CD4-positive, CD25-positive, alpha-beta regulatory T cell (primary cell): ENCODE measurements at regions not wholly inside any gene's neighbourhood (a gene's known extent, or its start where the extent isn't known, plus 50 kb on each side); places are given as distances from the start of the nearest gene placed in this dataset.

ENCODE experiments used
- ATAC-seq, 2 donors: fragments of 150-1000 bp; cut with Tn5 transposase; one replicate each; pipeline ENCODE4 v1.10.0; 2021; ENCODE audit warnings: low read depth in 2 of 2, moderate number of reproducible peaks in 2 of 2, moderate library complexity in 1 of 2
- DNase-seq, 3 donors: peaks; one replicate each; pipeline versions ENCODE4 v3.0.0 to v3.0.0-alpha.2; 2012 to 2022; ENCODE audit warnings: mixed read lengths in 1 of 3
- H3K27ac ChIP-seq: one replicate; pipeline ENCODE4 v1.7.0; 2013; ENCODE audit warnings: mild to moderate bottlenecking, low read length; ENCODE audit not compliant: insufficient read depth, poor library complexity, severe bottlenecking
- H3K27me3 ChIP-seq: one replicate; pipeline ENCODE4 v1.7.0; 2013; ENCODE audit warnings: low read length; ENCODE audit not compliant: control insufficient read depth, insufficient read depth
- H3K36me3 ChIP-seq: one replicate; pipeline ENCODE4 v1.7.0; 2013; ENCODE audit warnings: mild to moderate bottlenecking, low read length, moderate library complexity; ENCODE audit not compliant: control insufficient read depth, insufficient read depth
- H3K4me1 ChIP-seq: 2 replicates; pipeline ENCODE4 v1.7.0; 2013; ENCODE audit warnings: mild to moderate bottlenecking, low read length; ENCODE audit not compliant: insufficient read depth, control insufficient read depth, poor library complexity, severe bottlenecking
- H3K4me3 ChIP-seq: one replicate; pipeline ENCODE4 v1.7.0; 2013; ENCODE audit warnings: low read depth, mild to moderate bottlenecking, low read length, moderate library complexity
- H3K9me3 ChIP-seq, 2 experiments: 1 replicate in 1 of 2; 2 replicates in 1 of 2; pipeline ENCODE4 v1.7.0; 2013; ENCODE audit warnings: low read length in 2 of 2, mild to moderate bottlenecking in 1 of 2, moderate library complexity in 1 of 2; ENCODE audit not compliant: control insufficient read depth in 2 of 2
- H3K27ac Mint-ChIP-seq, 3 donors: one replicate each; pipeline ENCODE4 v1.8.0; 2020 to 2022; ENCODE audit warnings: mild to moderate bottlenecking in 3 of 3, mixed read lengths in 3 of 3, moderate library complexity in 2 of 3
- H3K27me3 Mint-ChIP-seq: one replicate; pipeline ENCODE4 v1.8.0; 2022; ENCODE audit warnings: mild to moderate bottlenecking, mixed read lengths
- H3K36me3 Mint-ChIP-seq: one replicate; pipeline ENCODE4 v1.8.0; 2020; ENCODE audit warnings: mixed read lengths
- H3K4me1 Mint-ChIP-seq, 4 donors: one replicate each; pipeline ENCODE4 v1.8.0; 2020 to 2022; ENCODE audit warnings: mixed read lengths in 4 of 4, mild to moderate bottlenecking in 1 of 4
- H3K4me3 Mint-ChIP-seq, 4 donors: one replicate each; pipeline ENCODE4 v1.8.0; 2020 to 2022; ENCODE audit warnings: mild to moderate bottlenecking in 4 of 4, mixed read lengths in 4 of 4, moderate library complexity in 3 of 4
- H3K9me3 Mint-ChIP-seq, 7 donors: one replicate each; pipeline ENCODE4 v1.8.0; 2020 to 2022; ENCODE audit warnings: mixed read lengths in 7 of 7, mild to moderate bottlenecking in 3 of 7, moderate library complexity in 2 of 7

DNA sequence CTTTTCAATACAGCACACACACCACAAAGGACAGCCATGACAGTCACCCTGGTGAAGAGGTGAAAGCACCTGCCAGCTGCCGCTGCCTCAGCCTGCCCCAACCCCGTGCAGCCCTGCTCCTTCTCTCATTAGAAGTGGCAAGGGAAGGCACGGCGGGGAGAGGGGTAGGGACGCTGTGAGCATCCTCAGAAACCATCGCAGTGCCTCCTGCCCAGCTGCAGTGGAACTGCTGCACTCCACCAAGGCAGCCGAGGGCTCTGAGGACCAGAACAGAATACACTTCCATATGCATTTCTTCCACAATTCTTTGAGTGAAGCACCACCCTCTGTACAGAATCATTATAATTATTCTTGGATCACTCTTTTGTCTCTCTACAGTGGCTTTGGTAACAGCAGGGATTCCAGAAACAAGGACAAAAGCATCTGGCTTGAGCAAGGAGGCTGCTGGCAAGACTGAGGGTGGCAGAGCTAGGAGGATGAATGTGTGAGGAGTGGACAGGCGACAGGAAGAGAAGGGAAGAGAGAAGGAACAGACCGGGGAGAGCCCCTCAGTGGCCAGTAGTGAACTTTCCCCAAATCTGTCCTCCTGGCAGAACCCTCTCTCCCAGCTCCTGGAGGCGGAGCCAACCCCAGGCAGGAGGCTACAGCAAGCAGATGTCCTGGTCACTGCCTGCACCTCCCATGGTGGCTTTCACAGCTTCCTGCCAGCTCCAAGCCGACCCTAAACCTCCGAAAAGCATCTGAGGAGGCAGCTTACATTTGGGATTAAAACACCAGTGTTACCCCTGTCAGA lies 73.2 kb downstream of the MTNR1A start:
- no peaks in the 10 kb centered on the region for H3K9me3 ChIP-seq
- Mint-ChIP-seq H3K36me3 (no peaks in the 10 kb centered on the region), H3K9me3 (peaks cover 0 to 8% (median 0%) of the 10 kb centered on the region in 7 donors), H3K27ac (no peak overlapping the region), H3K4me3 (no peak overlapping the region), H3K4me1 (no peaks in the 10 kb centered on the region), H3K27me3 (no peaks in the 10 kb centered on the region)
- H3K27ac ChIP-seq, result no peak overlapping the region
- ATAC-seq (no peak), DNase-seq (no peak)
- no peaks in the 10 kb centered on the region for H3K27me3 ChIP-seq
- no peak overlapping the region for H3K4me3 ChIP-seq
- no peaks in the 10 kb centered on the region for H3K36me3 ChIP-seq
- no peaks in the 10 kb centered on the region for H3K4me1 ChIP-seq

DNA sequence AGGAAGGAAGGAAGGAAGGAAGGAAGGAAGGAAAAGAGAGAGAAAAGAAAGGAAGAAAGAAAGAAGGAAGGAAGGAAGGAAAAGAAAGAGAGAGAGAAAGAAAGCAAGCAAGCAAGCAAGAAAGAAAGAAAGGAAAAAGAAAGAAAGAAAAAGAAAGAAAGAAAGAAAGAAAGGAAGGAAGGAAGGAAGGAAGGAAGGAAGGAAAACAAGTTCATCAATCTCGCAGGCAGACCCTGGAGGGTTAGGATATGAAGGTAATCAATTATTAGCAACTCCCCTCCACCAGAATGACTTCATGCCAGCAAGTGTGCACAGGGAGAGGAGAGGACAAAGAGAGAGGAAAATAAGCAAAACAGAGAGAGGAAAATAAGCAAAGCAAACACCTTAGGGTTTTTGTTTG lies 80.2 kb downstream of the MTNR1A start:
- H3K27me3 Mint-ChIP-seq, result no peaks in the 10 kb centered on the region
- H3K27ac Mint-ChIP-seq, result no peak overlapping the region
- Histone ChIP-seq H3K36me3 (no peaks in the 10 kb centered on the region), H3K27ac (no peak overlapping the region), H3K4me3 (no peak overlapping the region), H3K9me3 (no peaks in the 10 kb centered on the region), H3K4me1 (no peaks in the 10 kb centered on the region), H3K27me3 (no peaks in the 10 kb centered on the region)
- DNase-seq (no peak), ATAC-seq (no peak)
- H3K36me3 Mint-ChIP-seq, result no peaks in the 10 kb centered on the region
- no peak overlapping the region for H3K4me3 Mint-ChIP-seq
- H3K9me3 Mint-ChIP-seq, result no peaks in the 10 kb centered on the region
- no peaks in the 10 kb centered on the region for H3K4me1 Mint-ChIP-seq

DNA sequence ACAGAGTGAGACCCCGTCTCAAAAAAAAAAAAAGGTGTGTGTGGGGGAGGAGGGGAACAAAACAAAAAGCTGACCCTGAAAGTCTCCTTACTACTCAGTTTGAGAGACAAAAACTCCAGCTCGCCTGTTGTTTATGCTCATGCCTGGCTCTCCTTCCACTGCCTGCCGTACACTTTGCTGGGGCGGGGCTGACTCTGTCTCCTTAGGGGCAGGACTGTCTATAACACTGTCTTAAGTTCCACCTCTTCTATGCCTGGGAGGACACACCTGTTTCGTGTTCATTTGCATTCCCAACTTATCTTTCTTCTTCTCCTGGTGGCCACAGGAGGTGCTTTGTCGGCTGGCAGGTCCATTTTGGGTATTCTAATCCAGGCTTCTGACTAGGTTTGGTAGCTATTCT lies 81.4 kb downstream of the MTNR1A start:
- H3K27ac Mint-ChIP-seq, result no peak overlapping the region
- no peaks in the 10 kb centered on the region for H3K27me3 Mint-ChIP-seq
- Histone ChIP-seq H3K27me3 (no peaks in the 10 kb centered on the region), H3K4me3 (no peak overlapping the region), H3K9me3 (no peaks in the 10 kb centered on the region), H3K4me1 (no peaks in the 10 kb centered on the region), H3K36me3 (no peaks in the 10 kb centered on the region), H3K27ac (no peak overlapping the region)
- DNase-seq (no peak), ATAC-seq (no peak)
- no peak overlapping the region for H3K4me3 Mint-ChIP-seq
- no peaks in the 10 kb centered on the region for H3K4me1 Mint-ChIP-seq
- H3K9me3 Mint-ChIP-seq, result no peaks in the 10 kb centered on the region
- no peaks in the 10 kb centered on the region for H3K36me3 Mint-ChIP-seq

DNA sequence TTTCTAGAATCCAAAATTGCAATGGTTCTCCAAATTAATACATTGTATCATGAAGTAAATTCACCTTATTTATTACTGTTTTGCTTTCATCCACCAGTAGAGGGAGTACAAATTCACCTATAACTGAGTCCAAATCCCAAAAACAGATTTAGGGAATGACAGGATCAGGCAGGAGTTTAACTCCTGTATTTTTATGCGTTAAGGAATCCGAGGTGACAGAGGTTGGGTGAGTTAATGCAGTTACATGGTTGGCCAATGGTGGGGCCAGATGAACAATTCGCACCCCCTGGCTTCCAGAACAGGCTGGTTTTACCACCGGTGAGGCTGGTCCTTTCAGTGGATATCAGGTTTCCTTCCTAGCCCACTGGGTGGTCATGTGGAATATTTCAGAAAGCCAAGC lies 82.4 kb downstream of the MTNR1A start:
- Histone ChIP-seq H3K27me3 (no peaks in the 10 kb centered on the region), H3K36me3 (no peaks in the 10 kb centered on the region), H3K27ac (no peak overlapping the region), H3K4me3 (no peak overlapping the region), H3K4me1 (no peaks in the 10 kb centered on the region), H3K9me3 (no peaks in the 10 kb centered on the region)
- H3K4me1 Mint-ChIP-seq, result no peaks in the 10 kb centered on the region
- no peak overlapping the region for H3K27ac Mint-ChIP-seq
- no peaks in the 10 kb centered on the region for H3K27me3 Mint-ChIP-seq
- DNase-seq (no peak), ATAC-seq (no peak)
- no peaks in the 10 kb centered on the region for H3K9me3 Mint-ChIP-seq
- H3K36me3 Mint-ChIP-seq, result no peaks in the 10 kb centered on the region
- no peak overlapping the region for H3K4me3 Mint-ChIP-seq

DNA sequence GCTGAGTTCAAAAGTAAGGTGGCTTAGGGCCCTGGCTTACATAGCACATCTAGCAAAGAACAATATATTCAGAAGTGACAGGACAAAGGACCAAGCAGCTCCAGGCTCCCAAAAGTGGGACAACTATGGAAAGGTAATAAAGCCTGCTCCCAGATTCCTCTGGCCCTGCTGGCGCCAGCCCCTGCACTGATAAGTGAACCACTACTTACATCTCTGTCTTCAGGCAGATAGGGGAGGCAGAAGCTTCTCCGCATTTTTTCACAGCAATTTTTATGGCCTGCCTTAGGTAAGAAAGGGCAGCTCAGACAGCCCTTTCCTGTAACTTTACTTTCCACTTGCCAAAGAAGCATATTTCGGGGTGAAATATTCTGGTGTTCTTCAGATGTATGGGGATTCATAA lies 83.9 kb downstream of the MTNR1A start:
- ATAC-seq (no peak), DNase-seq (no peak)
- Mint-ChIP-seq H3K36me3 (no peaks in the 10 kb centered on the region), H3K4me3 (no peak overlapping the region), H3K4me1 (no peaks in the 10 kb centered on the region), H3K27me3 (no peaks in the 10 kb centered on the region), H3K27ac (no peak overlapping the region), H3K9me3 (no peaks in the 10 kb centered on the region)
- no peaks in the 10 kb centered on the region for H3K27me3 ChIP-seq
- H3K27ac ChIP-seq, result no peak overlapping the region
- H3K36me3 ChIP-seq, result no peaks in the 10 kb centered on the region
- H3K4me3 ChIP-seq, result no peak overlapping the region
- no peaks in the 10 kb centered on the region for H3K4me1 ChIP-seq
- H3K9me3 ChIP-seq, result no peaks in the 10 kb centered on the region

DNA sequence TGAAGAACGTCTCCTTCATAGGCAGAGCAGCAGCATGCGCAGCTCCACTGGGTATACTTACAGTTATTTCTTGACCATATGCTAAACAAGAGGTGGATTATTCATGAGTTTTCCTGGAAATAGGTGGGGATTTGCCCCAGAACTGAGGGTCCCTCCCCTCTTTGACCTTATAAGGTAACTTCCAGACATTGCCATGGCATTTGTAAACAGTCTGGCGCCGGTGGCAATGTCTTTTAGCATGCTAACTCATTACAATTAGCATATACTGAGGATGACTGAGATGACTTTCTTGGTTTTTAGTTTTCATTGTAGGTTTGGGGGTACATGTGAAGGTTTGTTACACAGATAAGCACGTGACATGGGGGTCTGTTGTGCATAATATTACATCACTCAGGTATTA lies 97.3 kb downstream of the MTNR1A start:
- Histone ChIP-seq H3K27ac (no peak overlapping the region), H3K4me3 (no peak overlapping the region), H3K36me3 (no peaks in the 10 kb centered on the region), H3K9me3 (peaks cover 0 to 3% of the 10 kb centered on the region in 2 experiments), H3K27me3 (no peaks in the 10 kb centered on the region), H3K4me1 (no peaks in the 10 kb centered on the region)
- H3K36me3 Mint-ChIP-seq, result no peaks in the 10 kb centered on the region
- ATAC-seq (no peak), DNase-seq (no peak)
- H3K27me3 Mint-ChIP-seq, result no peaks in the 10 kb centered on the region
- no peak overlapping the region for H3K27ac Mint-ChIP-seq
- no peak overlapping the region for H3K4me3 Mint-ChIP-seq
- H3K4me1 Mint-ChIP-seq, result no peaks in the 10 kb centered on the region
- H3K9me3 Mint-ChIP-seq, result peaks cover 0 to 8% (median 4%) of the 10 kb centered on the region in 7 donors

DNA sequence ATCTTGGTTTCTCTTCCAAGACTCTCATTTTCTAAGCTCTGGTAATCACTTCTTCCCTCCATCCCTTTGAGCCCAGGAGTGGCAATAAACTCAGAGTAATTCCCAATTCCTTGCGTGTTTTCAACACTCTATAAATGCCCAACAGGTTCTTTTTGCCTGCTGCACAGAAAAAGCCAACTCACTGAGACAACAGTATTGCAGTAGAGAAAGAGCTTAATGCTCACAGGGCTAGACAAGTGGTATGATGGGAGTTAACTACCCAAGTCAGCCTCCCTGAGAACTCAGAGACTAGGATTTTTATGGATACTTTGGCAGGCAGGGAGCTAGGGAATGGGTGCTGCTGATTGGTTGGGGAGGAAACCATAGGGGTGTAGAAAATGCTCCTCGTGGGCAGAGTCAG lies 103.4 kb downstream of the MTNR1A start:
- DNase-seq (no peak), ATAC-seq (no peak)
- Histone ChIP-seq H3K36me3 (no peaks in the 10 kb centered on the region), H3K4me1 (no peaks in the 10 kb centered on the region), H3K4me3 (no peak overlapping the region), H3K27me3 (no peaks in the 10 kb centered on the region), H3K9me3 (peaks cover 14 to 18% of the 10 kb centered on the region in 2 experiments), H3K27ac (no peak overlapping the region)
- Mint-ChIP-seq H3K27me3 (no peaks in the 10 kb centered on the region), H3K27ac (no peak overlapping the region), H3K9me3 (peaks cover 0 to 27% (median 11%) of the 10 kb centered on the region in 7 donors), H3K4me1 (no peaks in the 10 kb centered on the region), H3K36me3 (no peaks in the 10 kb centered on the region), H3K4me3 (no peak overlapping the region)

DNA sequence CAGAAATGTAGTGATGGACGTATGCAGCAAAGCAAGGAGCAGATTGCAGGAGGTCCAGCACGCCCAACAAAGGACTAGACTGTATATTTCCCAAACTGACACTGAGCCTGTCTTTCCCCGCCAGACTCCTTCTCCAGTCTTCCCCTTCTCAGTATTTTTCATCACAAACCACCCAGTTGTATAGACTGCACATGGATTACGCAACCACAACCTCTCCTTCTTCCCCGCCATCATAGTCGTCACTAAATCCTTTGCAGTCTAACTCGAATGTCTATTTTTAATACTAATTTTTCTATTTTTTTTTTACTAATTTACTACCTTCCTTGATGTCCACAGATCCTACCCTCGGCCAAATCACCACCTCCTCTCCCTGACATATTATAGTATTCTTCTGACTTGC lies 105.4 kb downstream of the MTNR1A start:
- no peak overlapping the region for H3K4me3 Mint-ChIP-seq
- ATAC-seq, result no peak
- H3K27me3 ChIP-seq, result no peaks in the 10 kb centered on the region
- H3K27ac ChIP-seq, result no peak overlapping the region
- H3K4me1 Mint-ChIP-seq, result no peaks in the 10 kb centered on the region
- H3K27ac Mint-ChIP-seq, result peak overlapping the region in 1 of 3 donors; percentile 68
- no peaks in the 10 kb centered on the region for H3K36me3 ChIP-seq
- peaks cover 0 to 27% (median 11%) of the 10 kb centered on the region in 7 donors for H3K9me3 Mint-ChIP-seq
- no peaks in the 10 kb centered on the region for H3K27me3 Mint-ChIP-seq
- H3K4me3 ChIP-seq, result no peak overlapping the region
- DNase-seq, result no peak
- no peaks in the 10 kb centered on the region for H3K36me3 Mint-ChIP-seq
- H3K9me3 ChIP-seq, result peaks cover 14 to 18% of the 10 kb centered on the region in 2 experiments
- no peaks in the 10 kb centered on the region for H3K4me1 ChIP-seq
